ENCODE measurements at regions not wholly inside any gene's neighbourhood (a gene's known extent, or its start where the extent isn't known, plus 50 kb on each side); places are given as distances from the start of the nearest gene placed in this dataset.
"Not testable (repeated sequence)": the region's sequence is repeated elsewhere in the genome, so short reads cannot be mapped to it uniquely, and the experiment has no call there.

DNA sequence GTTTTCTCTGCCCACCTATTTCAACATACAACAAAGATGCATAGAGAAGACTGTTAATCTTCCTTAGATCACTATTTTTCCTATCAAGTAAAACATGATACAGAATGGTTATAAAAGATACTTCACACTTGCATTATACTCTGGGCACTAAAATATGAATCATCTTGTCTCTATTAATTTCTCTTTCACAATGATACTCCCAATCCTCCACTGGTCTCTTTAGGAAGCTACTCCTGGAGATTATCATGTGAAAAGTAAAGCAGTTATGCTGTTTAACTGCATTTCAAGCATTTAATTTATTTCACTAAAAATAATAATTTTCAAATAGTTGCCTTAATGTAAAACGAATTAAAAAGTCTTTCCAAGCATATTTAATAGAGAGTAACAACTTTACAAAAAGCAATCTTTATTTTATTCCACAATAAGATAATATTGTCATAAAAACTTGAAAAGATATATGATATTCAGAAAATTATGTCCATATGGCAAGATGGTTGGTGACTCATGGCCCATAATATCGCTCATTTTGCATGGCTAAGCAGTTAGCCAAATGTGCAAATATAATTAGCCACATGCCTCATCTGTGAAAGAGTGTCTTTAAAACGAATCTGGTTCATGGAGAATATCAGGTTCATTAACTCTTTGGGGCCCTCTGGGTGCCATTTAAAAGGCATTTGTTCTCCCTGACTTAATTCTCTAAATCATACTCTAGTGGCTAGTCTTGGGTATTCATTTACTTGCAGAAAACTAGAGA lies 1569.0 kb upstream of the B3GALT2 start:
- no peak for DNase-seq

DNA sequence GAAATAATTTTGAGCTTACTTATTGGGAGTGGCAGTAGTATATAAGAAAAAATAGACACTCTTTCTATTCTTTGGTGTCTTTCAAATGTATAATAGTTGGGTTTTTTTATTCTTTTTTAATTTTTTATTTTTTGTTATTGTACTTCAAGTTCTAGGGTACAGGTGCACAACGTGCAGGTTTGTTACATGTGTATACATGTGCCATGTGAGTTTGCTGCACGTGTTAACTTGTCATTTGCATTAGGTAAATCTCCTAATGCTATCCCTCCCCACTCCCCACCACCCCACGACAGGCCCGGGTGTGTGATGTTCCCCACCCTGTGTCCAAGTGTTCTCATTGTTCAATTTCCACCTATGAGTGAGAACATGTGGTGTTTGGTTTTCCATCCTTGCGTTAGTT lies 1552.4 kb upstream of the B3GALT2 start:
- DNase-seq: not testable (repeated sequence)

DNA sequence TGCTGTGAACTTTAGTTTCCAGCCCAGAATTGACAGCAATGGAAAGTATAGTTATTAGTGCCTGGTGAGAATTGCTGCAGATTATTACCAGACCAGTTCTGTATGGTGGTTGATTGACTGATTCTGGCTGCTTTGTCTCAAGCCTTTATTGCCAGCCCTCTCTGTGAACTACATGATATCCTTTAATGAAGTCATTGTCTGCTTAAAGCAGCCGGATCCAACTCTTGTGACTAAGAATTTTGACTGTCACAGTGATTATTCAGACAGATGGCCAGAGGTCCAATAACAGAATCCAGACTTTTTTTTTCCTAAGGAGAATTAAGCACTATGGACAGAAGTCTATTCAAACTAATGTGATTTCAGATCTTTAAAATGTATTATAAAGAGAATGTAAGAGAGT lies 1548.6 kb upstream of the B3GALT2 start:
- DNase-seq: no peak

DNA sequence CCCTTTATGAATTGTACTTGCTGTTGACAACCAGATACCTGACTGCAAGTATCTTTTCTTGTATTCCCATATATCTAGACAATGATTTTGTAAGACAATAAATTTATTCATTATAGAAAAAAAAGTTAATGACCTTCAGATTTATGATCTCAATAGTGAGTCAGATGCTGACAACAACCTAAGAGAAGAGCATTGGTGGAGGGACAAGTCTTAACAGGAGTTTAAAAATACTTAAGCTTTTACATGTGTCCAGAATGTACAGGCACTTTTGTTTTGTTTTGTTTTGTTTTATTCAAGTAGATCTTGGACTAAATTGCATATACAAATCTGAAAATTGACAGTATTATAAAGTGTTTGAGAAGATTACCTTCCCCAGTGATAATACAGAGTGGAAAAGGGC lies 1544.6 kb upstream of the B3GALT2 start:
- no peak for DNase-seq

DNA sequence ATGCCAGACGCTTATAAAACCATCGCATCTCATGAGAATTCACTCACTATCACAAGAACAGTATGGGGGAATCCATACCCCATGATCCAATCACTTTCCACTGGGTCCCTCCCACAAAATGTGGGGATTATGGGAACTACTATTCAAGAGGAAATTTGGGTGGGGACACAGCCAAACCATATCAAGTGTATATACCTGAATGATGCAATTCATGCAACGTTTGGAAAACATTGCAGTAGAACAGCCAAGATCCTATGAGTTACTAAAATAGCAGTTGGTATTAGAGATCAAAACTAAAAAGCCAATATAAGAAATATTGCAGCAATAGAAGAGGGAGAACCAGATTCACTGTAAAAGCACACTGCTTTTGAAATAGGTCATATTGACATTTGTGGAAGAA lies 1543.9 kb upstream of the B3GALT2 start:
- DNase-seq: no peak

DNA sequence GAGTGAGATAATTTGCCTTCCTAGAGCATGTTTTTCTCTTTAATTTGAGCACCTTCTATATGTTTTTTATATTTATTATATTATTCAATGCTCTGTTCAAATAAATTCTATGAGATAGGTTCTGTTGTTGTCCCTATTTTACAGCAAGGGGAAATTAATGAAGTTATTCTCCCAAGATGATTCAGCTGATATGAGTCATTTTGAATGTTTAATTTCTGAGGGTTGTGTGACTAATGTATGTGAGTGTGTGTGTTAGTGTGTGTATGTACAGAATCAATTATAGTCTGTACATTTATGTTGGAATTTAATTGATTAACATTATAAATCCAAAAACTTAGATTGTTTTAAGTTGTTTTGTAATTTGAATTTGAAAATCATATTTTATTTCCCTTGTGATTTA lies 1536.7 kb upstream of the B3GALT2 start:
- no peak for DNase-seq

DNA sequence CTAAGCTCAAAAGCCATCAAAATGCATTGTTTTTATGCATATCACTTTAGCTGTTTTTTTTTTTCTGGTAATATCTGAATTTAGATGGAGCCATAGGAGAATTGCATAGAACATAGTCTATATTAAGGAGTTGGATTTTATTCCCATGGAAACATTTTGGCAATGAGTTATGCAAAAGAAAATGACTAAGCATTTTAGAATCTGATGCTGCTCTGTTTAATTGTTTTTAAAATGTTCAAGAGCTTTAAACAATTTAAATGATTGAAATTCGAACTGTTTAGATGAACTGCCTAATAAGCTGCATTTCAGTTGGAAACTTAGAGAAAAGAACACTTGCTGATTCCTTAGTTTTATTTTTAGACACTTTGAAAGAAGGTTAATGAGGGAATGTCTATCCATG lies 1531.5 kb upstream of the B3GALT2 start:
- DNase-seq: no peak

DNA sequence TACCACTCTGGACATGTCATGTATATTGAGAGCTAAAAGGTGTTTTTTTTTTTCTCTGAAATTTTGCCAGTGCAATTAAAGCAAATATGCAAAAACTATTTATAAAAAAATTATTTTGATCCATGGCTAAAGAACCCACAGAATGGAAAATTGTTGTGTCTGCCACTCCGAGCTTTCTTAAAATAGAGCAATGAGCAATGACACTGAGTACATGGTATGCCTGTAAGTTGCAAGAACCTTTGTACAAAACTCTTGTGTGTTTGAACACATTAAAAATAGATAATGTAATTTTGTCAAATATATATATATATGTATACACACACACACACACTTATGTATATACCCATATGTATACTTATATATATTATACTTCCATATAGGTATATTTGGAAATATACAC lies 1530.9 kb upstream of the B3GALT2 start:
- DNase-seq: no peak

DNA sequence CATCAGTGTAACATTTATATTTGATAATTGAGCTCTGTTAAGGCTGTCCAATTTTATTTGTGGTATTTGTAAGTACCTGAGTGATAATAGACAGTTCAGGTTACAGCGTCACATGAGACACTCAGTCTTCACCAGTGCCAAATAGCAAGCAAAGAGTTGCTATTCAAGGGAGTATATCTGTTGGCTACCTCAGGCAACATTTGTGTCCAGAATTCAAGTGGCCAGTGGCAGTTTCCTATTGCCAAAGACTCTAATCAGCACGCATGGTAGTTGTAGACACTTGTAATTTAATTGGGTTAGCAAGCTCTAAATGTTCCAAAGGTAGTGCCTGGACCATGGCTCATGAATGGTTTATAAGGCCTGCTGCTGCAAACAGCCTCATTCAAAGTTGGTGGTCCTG lies 1524.3 kb upstream of the B3GALT2 start:
- no peak for DNase-seq

DNA sequence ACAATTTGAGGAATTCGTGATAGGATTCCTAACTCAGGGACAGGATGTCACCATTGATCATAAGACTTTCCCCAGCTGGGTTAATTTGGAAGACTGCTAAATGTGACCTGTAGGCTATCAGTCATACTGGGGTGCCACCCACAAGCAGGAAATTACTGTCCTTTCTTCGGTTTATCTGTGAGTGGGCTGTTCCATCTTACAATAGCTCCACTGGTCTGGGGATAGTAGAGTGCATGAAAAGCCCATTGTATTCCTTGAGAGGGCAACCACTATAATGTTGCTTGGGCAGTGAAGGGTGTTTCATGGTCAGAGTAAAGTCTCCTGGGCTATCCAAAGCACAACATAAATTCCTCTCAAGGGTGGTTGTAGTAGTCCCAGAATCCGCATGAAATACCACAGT lies 1523.0 kb upstream of the B3GALT2 start:
- no peak for DNase-seq

DNA sequence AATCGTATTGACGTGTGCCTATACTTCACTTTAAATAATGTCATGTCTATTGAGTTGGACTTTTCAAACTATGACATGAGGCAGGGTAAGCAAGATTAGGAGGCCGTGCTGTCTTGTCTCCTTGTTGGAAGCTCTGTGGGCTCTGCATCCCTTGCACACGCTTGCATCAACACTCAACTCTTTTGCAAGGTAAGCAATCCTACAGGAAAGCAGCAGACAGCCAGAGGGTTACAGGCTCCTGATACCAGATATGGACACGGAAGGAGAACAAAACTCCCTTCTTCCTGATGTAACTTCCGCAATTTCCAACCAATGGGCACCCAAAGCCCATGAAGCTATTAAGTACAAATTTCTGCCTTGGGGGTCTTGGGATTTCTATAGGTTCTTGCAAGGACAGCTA lies 1520.7 kb upstream of the B3GALT2 start:
- no peak for DNase-seq

DNA sequence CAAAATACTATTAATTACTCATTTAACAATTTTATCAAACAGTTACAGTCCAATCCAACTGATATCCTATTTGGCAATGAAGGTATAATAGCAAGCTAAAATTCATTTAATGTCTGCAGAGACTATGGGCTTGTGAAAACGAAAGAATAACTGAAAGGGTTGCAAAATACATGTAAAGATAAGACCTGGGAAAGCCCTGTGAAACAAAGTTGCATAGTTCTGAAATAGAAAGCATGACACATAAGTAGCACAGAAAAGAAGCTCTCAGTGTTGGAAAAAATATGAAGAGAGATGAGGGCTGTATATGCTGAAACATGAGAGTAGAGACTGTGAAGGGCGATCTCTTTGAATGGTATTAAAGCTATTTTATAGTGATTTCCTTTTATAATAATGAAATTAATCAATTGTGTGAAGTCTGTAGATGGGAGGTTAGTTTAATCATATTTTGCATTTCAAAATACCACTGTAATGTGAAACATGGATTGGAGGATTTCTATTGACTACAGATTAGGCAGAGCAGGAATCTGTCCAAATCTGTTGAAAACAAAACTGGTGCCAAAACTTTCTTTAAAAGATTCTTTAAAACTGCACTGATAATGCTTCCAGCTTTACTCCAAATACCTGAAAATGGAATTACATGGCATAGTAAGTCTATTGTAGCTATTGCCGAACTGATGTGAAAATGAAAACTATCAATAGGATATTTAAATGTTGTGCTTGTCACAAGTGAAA lies 1518.9 kb upstream of the B3GALT2 start:
- DNase-seq: no peak

DNA sequence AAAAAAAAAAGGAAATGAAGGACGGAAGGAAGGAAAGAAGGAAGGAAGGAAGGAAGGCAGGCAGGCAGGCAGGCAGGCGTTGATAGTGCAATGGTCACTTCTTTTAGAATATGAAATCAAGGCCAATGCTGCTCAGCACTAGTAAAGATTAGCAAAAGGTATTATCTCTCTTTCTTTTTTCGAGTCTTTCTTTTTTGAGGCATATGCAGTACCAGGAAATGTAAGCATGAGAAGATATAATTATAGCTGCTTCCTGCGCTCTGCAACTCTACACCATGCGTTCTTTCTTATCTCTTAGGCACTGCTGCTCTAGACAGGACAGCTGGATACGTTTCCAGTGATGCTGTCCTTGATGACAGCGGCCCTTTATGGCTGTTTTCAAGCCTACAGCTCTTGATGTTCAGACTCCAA lies 1512.5 kb upstream of the B3GALT2 start:
- no peak for DNase-seq

DNA sequence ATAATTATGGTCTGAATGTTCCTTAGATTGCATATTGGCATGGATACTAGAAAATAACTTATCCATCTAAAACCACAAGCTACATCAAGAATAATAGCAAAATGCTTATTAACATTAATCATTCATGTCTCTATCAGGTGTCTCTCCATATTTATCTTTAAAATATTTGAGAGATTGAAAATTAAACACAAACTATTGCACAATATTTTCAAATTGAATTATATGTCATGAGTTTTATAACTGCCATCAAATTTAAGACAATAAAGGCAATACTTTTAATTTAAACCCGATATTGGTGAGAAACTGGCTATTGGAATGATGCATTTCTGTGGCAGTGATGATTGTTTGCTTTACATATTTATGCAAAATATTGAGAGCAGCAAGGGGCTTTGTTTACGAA lies 1506.8 kb upstream of the B3GALT2 start:
- no peak for DNase-seq

DNA sequence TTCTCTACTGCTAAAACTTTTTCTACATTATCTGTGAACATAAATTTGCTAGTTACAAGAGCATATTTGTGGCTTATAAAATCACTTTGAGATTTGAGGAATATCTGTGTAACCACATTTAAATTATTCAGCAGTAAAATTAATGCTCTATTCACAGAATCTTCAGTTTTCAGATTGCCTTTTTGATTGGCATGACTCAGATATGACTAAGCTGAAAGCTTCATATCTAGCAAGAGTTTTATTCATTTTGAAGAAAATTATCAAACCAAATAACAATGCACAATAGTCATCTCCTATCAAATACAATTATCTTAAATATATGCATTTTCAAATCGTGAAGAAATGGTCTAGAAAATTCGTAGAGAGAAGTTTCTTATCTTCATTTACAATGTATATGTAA lies 1498.2 kb upstream of the B3GALT2 start:
- DNase-seq: no peak

DNA sequence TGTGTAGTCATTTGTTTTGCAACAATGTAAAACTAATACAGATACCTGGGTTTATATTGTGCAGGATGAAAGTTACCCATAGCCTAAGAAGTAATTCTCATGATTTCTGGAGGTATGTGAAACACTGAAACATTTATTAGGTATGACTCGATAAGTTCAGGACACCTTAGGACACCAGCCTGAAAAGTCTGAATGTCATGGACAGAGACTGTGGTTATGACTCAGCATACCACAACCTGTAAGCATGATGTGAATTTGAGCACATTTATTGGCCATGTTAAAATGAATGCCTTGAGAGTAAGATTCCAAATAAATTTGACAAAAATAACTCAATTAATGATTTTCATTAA lies 1471.7 kb upstream of the B3GALT2 start:
- no peak for DNase-seq

DNA sequence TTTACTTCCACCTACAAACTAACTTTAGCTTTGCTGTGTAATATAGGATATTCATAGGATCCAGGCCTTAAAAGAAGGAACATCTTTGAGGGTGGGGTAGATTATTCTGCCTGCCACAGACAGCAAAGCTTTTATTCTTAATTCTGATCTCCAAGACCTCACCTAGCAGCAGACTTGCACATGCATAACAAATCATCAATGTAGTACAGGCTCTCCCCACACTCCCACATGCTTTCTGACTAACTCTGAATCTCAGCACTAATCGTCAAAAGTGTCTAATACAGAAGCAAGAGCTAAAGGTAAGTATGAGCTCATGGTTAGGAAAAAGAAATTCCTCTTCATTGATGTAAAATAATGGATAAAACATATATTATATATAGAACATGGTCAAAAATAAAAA lies 1468.5 kb upstream of the B3GALT2 start:
- no peak for DNase-seq

DNA sequence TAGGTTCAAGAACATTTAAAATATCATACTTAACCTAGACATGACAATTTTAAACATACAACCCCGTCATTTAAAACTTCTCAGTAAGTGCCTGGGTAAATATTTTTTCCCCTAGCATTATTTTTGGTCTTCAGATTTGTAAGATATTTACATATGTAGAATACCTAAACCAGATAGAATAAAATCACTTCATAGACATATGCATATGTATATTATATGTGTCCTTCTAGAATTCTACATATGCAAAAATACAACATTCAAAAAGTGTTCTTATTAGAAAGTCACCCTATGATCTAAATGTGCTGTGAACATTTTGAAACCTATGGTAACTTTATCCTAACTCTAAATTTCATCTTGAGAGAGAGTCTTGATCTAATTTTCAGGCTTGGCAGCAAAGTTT lies 1467.0 kb upstream of the B3GALT2 start:
- DNase-seq: no peak

DNA sequence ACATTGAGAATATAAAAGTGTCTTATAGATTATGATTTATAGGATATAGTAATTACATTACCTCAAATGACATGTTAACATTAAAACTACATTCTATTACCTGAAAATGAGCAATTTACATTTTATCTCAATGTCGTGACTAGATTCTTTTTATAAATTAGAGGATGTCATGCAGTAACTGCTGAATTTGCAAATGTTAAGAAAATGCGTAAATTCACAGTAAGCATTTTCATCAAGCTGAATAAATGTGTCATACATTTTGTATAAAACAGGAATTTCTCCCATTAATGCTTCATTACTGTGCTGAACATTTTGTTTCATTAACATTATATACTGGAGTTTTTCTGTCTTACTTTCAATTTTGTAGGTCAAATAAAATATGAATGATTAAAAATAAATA lies 1460.7 kb upstream of the B3GALT2 start:
- DNase-seq: no peak

DNA sequence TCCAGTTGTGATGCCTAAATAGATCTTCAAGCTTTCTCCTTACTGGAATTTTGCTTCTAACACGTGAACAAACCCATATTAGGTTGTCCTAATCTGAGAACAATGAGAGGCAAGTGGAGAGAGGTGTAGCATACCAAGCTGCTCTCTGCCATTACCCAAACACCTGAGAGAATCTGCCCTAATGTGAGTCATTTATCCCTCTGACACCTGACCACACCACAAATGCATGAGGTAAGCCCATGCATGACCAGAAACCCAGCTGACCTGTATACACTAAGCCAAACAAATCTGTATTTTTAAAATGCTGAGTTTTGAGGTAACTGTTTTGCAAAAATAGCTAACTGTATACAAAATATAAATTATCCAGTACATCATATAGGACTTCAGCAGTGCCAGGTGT lies 1458.1 kb upstream of the B3GALT2 start:
- no peak for DNase-seq

DNA sequence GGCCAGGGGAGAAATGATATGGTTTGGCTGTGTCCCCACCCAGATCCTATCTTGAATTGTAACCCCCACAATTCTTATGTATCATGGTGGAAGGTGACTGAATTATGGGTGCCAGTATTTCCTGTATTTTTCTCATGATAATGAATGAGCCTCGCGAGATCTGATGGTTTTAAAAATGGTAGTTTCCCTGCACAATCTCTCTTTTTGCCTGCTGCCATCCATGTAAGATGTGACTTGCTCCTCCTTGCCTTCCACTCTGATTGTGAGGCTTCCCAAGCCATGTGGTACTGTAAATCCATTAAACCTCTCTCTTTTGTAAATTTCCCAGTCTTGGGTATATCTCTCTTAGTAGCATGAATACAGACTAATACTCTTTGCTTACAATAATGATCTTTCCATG lies 1453.9 kb upstream of the B3GALT2 start:
- DNase-seq: no peak

DNA sequence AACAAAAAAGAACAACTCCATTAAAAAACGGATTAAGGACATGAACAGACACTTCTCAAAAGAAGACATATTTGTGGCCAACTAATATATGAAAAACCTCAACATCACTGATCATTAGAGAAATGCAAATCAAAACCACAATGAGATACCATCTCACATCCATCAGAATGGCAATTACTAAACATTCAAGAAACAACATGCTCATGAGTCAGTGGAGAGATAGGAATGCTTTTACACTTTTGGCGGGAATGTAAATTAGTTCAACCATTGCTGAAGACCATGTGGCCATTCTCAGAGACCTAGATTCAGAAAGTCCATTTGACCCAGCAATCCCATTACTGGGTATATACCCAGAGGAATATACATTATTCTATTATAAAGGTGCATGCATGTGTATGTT lies 1442.6 kb upstream of the B3GALT2 start:
- no peak for DNase-seq

DNA sequence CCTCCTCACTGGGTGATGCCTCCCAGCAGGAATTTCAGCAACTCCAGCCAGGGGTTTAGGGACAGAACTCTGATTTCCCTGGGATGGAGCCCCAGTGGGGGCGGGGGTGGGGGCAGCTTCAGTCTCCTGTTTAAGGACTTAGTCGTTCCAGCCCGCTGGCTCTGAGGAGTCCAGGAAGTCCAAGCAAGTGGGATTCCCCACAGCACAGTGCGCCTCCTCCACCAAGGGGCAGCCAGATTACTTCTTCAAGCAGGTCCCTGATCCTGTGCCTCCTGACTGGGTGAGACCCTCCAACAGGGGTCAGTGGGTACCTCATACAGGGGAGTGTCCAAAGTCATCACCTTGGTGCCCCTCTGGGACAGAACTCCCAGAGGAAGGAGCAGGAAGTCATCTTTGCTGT lies 1438.4 kb upstream of the B3GALT2 start:
- no peak for DNase-seq

DNA sequence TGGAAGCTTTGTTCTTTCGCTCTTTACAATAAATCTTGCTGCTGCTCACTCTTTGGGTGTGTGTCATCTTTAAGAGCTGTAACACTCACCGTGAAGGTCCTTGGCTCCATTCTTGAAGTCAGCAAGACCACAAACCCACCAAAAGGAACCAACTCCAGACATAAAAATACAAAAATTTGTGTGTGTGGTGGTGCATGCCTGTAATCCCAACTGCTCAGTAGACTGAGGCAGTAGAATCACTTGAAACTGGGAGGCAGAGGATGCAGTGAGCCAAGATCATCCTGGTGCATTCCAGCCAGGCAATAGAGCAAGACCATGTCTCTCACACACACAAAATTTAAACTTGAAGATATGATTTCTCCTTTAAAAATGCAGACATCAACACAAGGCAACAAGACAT lies 1431.7 kb upstream of the B3GALT2 start:
- DNase-seq: no peak

DNA sequence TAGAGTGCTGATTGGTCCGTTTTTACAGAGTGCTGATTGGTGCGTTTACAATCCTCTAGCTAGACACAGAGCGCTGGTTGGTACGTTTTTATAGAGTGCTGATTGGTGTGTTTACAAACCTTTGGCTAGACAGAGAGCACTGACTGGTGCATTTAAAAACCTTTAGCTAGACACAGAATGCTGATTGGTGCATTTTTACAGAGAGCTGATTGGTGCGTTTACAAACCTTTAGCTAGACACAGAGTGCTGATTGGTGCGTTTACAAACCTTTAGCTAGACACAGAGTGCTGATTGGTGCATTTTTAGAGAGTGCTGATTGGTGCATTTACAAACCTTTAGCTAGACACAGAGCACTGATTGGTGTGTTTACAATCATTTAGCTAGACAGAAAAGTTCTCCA lies 1430.9 kb upstream of the B3GALT2 start:
- not testable (repeated sequence) for DNase-seq
